DND-41 (cell line): ENCODE measurements at regions not wholly inside any gene's neighbourhood (a gene's known extent, or its start where the extent isn't known, plus 50 kb on each side); places are given as distances from the start of the nearest gene placed in this dataset.

Experiments used
- ATAC-seq: fragments of 200-7000 bp; cut with Tn5 transposase; 3 replicates; pipeline ENCODE4 v1.9.1; 2021; ENCODE audit warnings: low read depth; ENCODE audit not compliant: insufficient read depth
- DNase-seq: peaks from one replicate; pipeline ENCODE4 v3.0.0-alpha.2; 2020
- H2AFZ ChIP-seq: 2 replicates; pipeline ENCODE4 v1.6.0; 2012; ENCODE audit warnings: low read depth, low read length
- H3K27ac ChIP-seq: 2 replicates; pipeline ENCODE4 v1.5.1; 2012; ENCODE audit warnings: low read length, inconsistent platforms
- H3K27me3 ChIP-seq: fragments of 200-600 bp; sonication (generic); 2 replicates; pipeline ENCODE4 v1.6.0; 2012; ENCODE audit warnings: low read length, mild to moderate bottlenecking, inconsistent platforms; ENCODE audit not compliant: insufficient read depth, poor library complexity
- H3K36me3 ChIP-seq: 2 replicates; pipeline ENCODE4 v1.5.1; 2012; ENCODE audit warnings: low read length, inconsistent platforms; ENCODE audit not compliant: insufficient read depth
- H3K4me1 ChIP-seq: 2 replicates; pipeline ENCODE4 v1.5.1; 2012; ENCODE audit warnings: mild to moderate bottlenecking, low read length; ENCODE audit not compliant: insufficient read depth
- H3K4me2 ChIP-seq: 2 replicates; pipeline ENCODE4 v1.6.0; 2012; ENCODE audit warnings: mild to moderate bottlenecking, moderate library complexity, low read length, inconsistent platforms; ENCODE audit not compliant: insufficient read depth
- H3K4me3 ChIP-seq, 2 experiments: fragments of 200-600 bp in 1 of 2; shearing (Covaris generic) in 1 of 2; 2 replicates each; pipeline ENCODE4 v1.5.1; 2012 to 2016; ENCODE audit warnings: inconsistent platforms in 2 of 2, low read length in 2 of 2, mild to moderate bottlenecking in 2 of 2, low read depth in 1 of 2, moderate library complexity in 1 of 2
- H3K79me2 ChIP-seq: 2 replicates; pipeline ENCODE4 v1.6.0; 2012; ENCODE audit warnings: low read length, inconsistent platforms; ENCODE audit not compliant: insufficient read depth
- H3K9ac ChIP-seq: 2 replicates; pipeline ENCODE4 v1.6.0; 2012; ENCODE audit warnings: low read depth, mild to moderate bottlenecking, inconsistent platforms, low read length, moderate library complexity
- H3K9me3 ChIP-seq: 2 replicates; pipeline ENCODE4 v1.5.1; 2012; ENCODE audit warnings: low read length, moderate library complexity, mild to moderate bottlenecking, inconsistent platforms; ENCODE audit not compliant: insufficient read depth, severe bottlenecking
- H4K20me1 ChIP-seq: 2 replicates; pipeline ENCODE4 v1.6.0; 2012; ENCODE audit warnings: low read length; ENCODE audit not compliant: insufficient read depth
- CTCF ChIP-seq: IDR thresholded peaks from 2 replicates; pipeline ENCODE4 v1.5.1; 2012; ENCODE audit warnings: borderline replicate concordance, low read length, moderate library complexity, mild to moderate bottlenecking; ENCODE audit not compliant: poor library complexity, severe bottlenecking; ENCODE audit errors: extremely low read depth
- EZH2 ChIP-seq: IDR thresholded peaks from 3 replicates; pipeline ENCODE4 v1.6.1; 2012; ENCODE audit warnings: borderline replicate concordance, low read depth, mild to moderate bottlenecking, moderate library complexity, low read length, inconsistent platforms; ENCODE audit not compliant: severe bottlenecking

- TF ChIP-seq CTCF = no peak
- TF ChIP-seq EZH2 = no peak
Measured at GRCh38 chrX:13901354-13901753, 84.5 kb upstream of the GPM6B start.

GRCh38 chrX:13900351-13900750 is 83.5 kb upstream of the GPM6B start:
- Histone ChIP-seq H3K4me2 (no peak overlapping the region), H3K9ac (no peak overlapping the region), H3K79me2 (no peaks in the 10 kb centered on the region), H2AFZ (no peak overlapping the region), H4K20me1 (no peaks in the 10 kb centered on the region), H3K4me3 (no peak overlapping the region), H3K9me3 (no peaks in the 10 kb centered on the region), H3K27ac (no peak overlapping the region), H3K27me3 (no peaks in the 10 kb centered on the region), H3K4me1 (no peaks in the 10 kb centered on the region), H3K36me3 (no peaks in the 10 kb centered on the region)
- ATAC-seq = no peak
- TF ChIP-seq CTCF = no peak
- TF ChIP-seq EZH2 = no peak
- no peak for DNase-seq

More at GRCh38 chrX:13901354-13901753, 84.5 kb upstream of the GPM6B start:
- no peaks in the 10 kb centered on the region for H3K36me3 ChIP-seq
- no peak overlapping the region for H3K4me3 ChIP-seq
- DNase-seq (no peak), ATAC-seq (no peak)
- H4K20me1 ChIP-seq = no peaks in the 10 kb centered on the region
- H3K27ac ChIP-seq = no peak overlapping the region
- H3K9me3 ChIP-seq = no peaks in the 10 kb centered on the region
- H3K79me2 ChIP-seq = no peaks in the 10 kb centered on the region
- H3K9ac ChIP-seq = no peak overlapping the region
- no peak overlapping the region for H3K4me2 ChIP-seq
- no peaks in the 10 kb centered on the region for H3K27me3 ChIP-seq
- H2AFZ ChIP-seq = no peak overlapping the region
- H3K4me1 ChIP-seq = no peaks in the 10 kb centered on the region

GRCh38 chrX:13899607-13900006 is 82.7 kb upstream of the GPM6B start:
- DNase-seq = no peak
- no peak overlapping the region for H3K4me2 ChIP-seq
- no peaks in the 10 kb centered on the region for H3K9me3 ChIP-seq
- H3K4me3 ChIP-seq = no peak overlapping the region
- no peak for ATAC-seq
- TF ChIP-seq CTCF (no peak), EZH2 (no peak)
- H4K20me1 ChIP-seq = no peaks in the 10 kb centered on the region
- H3K9ac ChIP-seq = no peak overlapping the region
- no peak overlapping the region for H2AFZ ChIP-seq
- H3K36me3 ChIP-seq = no peaks in the 10 kb centered on the region
- no peaks in the 10 kb centered on the region for H3K27me3 ChIP-seq
- H3K79me2 ChIP-seq = no peaks in the 10 kb centered on the region
- no peaks in the 10 kb centered on the region for H3K4me1 ChIP-seq
- H3K27ac ChIP-seq = no peak overlapping the region

- TF ChIP-seq CTCF = no peak
- TF ChIP-seq EZH2 = no peak
- H3K4me2 ChIP-seq = no peak overlapping the region
- no peak overlapping the region for H3K4me3 ChIP-seq
- ATAC-seq = no peak
- no peak overlapping the region for H3K27ac ChIP-seq
- no peaks in the 10 kb centered on the region for H4K20me1 ChIP-seq
- H3K9me3 ChIP-seq = no peaks in the 10 kb centered on the region
- no peak overlapping the region for H2AFZ ChIP-seq
- no peaks in the 10 kb centered on the region for H3K4me1 ChIP-seq
- H3K9ac ChIP-seq = no peak overlapping the region
- DNase-seq = no peak
- H3K79me2 ChIP-seq = no peaks in the 10 kb centered on the region
- H3K36me3 ChIP-seq = no peaks in the 10 kb centered on the region
- H3K27me3 ChIP-seq = no peaks in the 10 kb centered on the region
Measured at GRCh38 chrX:13898603-13899002, 81.7 kb upstream of the GPM6B start.
